Glomerular endothelial cell (primary cell): ENCODE measurements at regions not wholly inside any gene's neighbourhood (a gene's known extent, or its start where the extent isn't known, plus 50 kb on each side); places are given as distances from the start of the nearest gene placed in this dataset.
"Not testable (repeated sequence)": the region's sequence is repeated elsewhere in the genome, so short reads cannot be mapped to it uniquely, and the experiment has no call there.

Experiments
- DNase-seq: peaks from one replicate; pipeline ENCODE4 v3.0.0-alpha.2; 2011; ENCODE audit warnings: low read depth, low spot score; ENCODE audit errors: extremely low read depth

DNA sequence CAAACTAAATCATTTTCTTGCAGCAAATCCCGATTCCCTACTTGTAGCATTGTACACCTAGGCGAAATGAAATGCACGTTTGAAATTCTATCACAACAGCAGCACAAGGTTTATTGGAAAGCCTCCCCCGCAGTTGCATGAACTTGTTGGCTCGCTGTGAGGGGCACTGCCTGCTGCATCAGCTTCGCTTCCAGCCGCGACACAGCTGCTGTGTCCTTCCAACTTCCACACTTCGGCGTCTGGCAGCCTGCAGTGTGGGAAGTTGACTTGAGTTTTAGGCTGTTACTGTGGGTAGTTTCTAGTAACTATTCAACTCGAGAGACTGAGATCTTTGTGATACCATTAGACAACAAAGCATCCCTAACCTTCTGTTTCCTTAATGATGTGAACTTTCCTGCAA lies 315.8 kb upstream of the TPK1 start:
- DNase-seq, result no peak

DNA sequence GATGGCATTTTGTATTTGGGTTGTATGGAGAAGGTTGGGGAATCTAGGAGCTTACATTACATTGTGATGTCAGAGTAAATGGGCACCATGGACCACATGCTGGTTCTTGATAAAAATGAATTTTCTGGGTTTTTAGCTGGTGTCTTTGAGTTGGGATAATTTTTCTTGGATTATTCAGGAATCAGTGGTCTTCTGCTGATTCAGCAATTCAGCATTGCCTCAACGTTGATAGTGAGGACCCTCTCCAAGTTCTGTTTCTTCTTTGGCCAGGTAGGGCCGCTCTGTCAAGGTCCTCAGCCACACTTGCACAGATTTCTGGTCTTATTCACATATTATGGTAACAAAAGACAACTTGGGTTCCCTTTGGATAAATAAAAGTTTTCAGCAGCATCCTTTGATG lies 312.0 kb upstream of the TPK1 start:
- no peak for DNase-seq

DNA sequence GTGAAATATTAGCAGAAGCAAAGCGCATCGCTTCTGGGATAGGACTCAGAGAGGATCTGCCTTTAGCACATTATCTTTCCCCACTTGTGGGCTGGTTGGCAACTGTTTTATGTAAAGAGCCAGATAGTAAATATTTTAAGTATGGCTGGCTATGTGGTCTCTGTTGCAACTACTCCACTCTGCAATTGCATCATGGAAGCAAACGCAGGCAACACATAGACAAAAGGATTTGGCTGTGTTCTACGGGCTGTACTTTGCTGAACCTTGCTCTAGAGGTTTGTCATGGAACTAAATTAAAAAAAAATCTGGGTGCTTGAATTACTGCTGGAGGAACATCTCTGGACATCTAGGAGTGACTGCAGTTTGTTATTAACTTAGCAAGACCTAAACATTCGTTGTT lies 307.8 kb upstream of the TPK1 start:
- DNase-seq, result no peak

DNA sequence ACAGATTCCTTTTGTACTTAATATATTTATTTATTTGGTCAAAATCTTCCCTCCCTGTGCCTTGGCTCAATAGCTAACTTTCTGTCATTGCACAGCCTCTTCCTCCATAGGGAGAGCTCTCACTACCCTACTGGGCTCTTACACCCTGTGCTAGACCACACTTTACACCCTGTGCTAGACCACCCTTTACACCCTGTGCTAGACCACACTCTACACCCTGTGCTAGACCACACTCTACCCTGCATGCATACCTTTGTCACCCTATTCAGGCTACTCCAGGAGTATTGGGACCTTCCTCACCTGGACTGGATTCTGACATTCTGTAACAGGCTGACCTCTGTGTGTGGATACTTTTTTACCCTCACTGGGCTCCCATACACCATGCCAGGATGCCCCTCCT lies 298.5 kb upstream of the TPK1 start:
- no peak for DNase-seq

DNA sequence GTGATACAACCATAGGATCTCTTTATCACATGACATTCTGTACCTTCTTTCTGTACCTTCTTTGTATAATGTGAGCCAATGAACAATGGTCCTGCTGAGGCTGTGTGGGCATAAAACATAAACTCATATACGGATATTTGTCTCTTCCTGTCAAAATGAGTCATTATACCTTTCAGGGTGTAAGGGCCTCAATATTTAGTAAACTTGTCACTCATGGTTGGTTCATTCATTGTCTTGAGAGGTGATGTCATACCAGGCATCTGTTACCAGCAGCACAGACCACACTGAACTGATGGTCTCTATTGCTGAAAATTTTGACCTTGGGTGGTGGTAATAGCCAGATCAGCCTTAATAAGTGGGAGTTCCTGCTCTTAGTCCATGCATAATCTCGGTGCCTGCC lies 287.6 kb upstream of the TPK1 start:
- no peak for DNase-seq

DNA sequence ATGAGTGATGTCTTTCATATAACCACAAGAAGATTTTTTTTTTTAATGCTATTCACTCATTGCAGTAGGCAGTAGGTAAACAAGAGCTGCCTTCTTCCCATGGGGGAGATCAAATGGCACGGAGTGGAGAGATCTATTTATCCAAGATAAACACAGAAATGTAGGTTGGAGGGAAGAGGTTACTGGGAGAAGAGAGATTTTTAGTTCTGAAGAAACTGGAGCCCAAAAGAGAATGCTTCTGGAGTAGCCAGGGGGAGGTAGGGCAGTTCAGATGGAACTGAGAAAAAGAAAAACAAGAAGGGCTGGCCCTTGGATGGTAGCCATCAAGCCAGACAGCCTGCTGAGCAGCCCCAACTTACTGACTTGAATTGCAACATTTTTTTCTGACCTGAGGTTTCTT lies 270.1 kb upstream of the TPK1 start:
- DNase-seq, result no peak

DNA sequence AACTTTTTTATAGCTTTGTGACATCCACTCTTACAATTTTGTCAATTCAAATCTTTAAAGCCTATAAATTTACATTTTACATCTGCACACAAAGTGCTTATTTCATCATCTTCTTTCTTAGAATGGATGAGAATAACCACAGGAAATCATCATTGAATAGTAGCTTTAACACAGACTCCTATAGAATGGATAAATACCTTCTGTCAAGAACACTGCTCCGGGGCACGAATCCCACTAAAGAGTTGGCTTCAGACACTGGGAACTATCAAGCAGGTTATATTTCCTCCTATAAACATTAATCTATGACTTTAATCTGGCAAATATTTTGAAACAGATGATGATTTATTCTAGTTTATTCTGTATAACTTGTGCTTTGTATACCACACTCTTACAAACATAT lies 269.7 kb upstream of the TPK1 start:
- DNase-seq, result no peak

DNA sequence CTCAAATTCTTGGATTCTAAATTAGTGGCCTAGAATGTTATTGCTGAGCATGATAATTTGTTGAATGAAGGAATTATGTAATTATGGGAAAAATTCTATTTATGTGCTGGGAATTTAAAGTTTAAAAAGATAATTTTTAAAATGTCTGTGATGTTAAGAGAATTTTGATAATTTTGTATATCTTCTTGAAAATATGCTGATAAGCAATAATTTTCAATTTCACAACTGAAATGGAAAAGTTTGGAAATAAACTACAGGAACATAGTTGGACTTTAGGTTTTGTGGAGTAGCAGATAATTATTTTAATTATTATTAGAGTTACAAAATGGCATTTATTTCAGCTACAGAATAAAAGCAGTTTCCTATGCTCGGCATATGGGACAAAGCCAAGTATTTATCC lies 268.5 kb upstream of the TPK1 start:
- DNase-seq, result no peak

DNA sequence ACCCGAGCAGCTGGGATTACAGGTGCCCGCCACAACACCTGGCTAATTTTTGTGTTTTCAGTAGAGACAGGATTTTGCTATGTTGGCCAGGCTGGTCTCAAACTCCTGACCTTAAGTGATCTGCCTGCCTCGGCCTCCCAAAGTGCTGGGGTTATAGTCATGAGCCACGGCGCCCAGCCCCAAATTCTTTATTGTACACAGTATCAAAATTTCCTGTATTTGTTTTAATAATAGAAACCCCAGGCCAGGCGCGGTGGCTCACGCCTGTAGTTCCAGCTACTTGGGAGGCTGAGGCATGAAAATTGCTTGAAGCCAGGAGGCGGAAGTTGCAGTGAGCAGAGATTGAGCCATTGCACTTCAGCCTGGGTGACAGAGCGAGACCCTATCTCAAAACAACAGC lies 266.3 kb upstream of the TPK1 start:
- DNase-seq, result not testable (repeated sequence)

DNA sequence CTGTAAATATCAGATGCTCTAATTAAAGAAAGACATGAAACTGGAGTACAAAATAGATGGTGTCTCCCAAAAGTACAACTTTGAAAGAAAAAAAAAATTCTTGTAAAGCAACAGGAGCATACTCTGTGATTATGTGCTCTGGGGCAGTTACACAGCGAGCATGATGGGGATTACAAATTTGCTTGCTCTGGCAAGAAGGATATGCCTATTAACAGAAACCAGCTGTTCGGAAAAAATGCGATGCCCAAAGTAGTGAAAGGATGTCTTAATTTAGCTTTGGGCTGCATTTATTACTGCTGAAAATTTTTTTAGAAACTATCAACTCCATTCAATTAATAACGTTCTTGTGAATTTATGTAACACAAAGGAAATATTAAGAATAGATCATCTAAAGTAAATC lies 256.9 kb upstream of the TPK1 start:
- no peak for DNase-seq

DNA sequence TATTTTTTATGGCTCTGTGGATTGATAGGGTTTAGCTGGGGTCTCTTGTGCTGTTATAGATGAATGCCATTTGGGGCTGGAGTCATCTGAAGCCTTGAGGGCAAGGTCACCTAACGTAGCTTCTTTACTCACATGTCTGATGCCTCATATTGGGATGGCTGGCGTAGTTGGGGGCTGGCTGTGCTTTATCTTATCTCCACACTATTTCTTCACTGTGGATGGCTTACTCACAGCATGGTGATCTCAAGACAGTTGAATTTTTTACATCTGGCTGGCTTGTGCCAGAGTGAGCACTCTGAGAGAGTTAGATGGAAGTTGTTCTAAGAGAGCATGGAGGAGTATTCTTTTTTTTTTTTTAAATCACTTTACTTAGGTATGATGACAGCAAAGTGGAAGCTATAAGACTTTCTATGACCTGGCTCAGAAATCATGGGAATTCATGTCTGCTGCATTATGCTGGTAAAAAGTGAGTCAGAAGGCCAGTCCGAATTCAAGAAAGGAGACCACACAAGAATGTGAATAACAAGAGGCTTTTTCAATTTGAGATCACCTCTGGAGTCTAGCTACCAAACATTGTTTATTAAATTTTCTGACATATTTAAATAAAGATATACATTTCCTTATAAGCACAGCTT lies 252.4 kb upstream of the TPK1 start:
- DNase-seq, result no peak

DNA sequence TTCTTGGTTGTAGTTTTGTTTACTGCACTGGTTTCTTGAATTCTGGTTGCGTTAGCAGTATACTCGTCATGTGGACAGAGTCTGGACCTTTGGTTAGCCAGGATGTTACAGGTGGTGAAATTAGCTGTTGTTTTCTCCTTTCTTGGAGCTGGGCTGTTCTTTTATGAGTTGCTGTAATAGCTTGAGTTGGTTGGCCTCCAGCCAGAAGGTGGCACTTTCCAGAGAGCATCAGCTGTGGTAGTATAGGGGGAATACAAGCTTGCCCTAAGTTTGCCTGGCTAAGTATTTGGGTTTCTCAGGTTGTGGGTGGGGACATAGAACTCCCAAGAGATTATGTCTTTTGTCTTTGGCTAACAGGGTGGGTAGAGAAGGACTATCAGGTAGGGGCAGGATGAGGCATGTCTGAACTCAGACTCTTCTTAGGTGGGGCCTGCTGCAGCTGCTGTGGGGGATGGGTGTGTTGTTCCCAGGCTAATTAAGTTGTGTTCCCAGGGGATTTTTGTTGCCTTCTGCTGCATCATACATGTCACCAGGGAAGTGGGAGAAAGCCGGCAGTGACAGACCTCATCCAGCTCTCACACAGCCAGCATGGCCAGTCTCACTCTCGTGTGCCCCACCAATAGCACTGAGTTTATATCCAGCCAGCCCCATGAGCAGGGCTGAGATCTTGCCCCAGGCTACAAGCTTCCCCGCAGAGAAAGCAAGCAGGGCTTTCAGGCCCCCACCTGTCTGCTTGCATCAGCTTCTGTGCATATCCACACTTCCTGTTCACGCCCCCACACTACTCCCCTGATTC lies 246.7 kb upstream of the TPK1 start:
- DNase-seq, result no peak

DNA sequence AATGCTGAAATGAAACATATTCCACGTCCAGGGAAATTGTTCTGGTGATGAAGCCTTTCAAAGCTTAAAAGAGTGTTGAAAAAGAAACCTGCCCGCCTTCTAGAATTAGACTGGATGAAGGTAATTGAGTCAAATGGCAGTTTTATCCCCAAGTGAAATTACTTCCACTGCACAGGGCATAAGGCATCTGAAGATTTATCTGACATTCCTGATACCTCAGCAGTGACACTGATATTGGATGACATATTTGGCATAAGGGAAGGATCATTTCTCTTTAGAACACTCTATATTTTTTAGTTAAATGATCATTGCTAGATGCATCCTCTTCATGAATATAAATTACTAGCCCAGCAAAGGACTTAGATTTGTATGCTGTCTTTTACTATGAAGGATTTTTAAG lies 229.6 kb upstream of the TPK1 start:
- no peak for DNase-seq

DNA sequence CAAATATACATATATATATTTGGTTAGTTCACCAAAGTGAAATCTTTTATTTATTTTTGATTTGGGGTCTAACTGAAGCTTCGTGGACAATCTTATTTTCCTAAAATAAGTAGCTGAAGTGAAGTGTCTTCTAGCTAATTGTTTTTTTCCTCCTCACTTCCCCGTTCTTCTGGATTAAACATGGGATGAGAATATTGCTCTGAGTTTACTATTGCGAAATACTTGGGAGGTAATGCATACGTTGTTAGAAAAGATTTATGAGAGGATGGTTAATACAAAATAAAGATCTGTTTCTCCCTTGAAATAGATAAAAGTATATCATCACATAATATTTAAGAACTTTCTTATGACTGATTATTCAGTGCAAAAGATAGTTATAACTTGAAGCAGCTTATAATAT lies 228.3 kb upstream of the TPK1 start:
- no peak for DNase-seq

DNA sequence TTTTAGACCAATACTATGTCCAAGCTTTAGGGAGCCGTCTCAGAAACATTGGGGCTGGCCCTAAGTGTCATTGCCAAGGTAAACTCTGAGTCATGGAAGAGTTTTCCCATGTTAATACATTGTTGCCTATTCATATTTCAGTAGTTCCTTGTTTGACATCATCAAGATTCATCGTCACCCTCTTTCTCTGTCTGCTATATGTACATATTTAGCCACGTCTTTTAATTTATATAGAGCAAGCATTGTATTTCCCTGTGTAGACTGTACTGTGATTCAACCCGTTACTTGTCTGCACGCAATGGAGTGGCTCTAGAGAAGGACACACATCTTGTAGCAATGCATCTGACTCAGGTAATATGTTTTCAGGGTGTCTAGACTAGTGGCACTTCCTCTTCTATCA lies 217.9 kb upstream of the TPK1 start:
- DNase-seq, result no peak

DNA sequence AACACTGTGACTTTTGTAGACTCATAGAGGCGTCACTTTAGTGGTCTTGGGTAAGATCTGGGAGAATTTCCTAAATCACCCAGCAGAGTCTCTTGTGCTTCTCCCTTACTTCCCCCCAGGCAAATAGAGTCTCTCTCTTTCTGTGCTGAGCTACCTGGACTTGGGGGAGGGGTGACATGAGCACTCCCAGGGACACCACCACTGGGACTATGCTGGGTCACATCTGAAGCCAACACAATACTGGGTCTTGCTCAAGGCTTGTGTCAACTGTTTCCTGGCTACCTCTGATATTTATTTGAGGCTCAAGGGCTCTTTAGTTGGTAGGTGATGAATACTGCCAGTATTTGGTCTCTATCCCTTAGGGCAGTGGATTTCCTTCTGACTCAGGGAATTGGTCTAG lies 214.6 kb upstream of the TPK1 start:
- no peak for DNase-seq

DNA sequence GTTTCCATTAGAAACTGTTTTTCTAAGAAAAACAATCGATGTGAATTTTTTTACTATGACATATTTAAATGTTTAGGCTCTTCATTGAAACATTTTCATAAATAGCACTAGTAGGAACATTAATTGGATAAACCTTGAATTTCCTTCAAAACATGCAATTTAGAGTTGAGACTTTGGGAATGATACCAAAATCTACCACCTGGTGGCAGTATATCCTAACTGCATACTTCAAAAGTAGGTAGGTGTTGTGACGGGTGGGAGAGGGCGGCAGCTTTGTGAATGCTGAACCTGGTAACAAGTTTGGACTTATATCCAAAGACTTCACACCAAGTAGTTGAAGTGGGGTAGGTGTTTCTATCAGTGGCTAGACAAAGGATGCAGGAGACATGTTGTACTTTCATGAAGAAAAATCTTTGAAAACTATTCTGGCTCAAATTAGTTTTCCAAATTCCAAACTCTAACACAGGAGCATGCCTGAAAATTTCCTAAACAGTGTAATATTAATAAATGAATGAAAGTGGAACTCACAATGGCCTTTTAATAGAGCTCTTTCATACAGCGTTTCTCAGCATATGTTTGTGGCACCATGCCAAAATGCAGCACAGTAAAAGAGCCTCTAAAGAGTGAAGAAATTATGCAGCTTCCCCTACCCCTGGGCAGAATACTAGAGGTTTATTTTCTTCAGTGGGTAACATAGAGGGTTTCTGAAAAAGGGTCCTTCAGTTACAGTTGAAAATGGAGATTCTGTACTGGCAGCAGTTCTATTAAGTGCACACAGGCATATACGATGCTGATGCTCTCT lies 201.0 kb upstream of the TPK1 start:
- DNase-seq, result peak; percentile 29

DNA sequence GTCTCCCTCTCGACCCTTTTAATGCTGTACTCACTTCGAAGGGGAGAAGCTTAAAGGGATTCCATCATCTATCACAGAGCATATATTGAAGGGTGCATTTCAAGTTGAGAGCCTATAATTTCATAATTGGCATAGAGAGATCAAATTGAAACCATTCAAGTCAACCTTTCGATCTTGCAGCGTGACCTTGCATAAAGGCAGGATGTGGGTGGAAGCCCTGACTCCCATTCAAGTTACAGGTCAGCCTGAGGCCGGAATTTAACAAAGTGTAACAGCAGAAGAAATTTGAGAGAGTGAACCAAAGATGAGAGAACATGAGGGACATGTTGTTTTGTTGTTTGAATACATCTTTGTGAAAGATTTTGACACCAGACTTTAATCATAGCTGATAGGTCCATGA lies 195.3 kb upstream of the TPK1 start:
- DNase-seq, result no peak

DNA sequence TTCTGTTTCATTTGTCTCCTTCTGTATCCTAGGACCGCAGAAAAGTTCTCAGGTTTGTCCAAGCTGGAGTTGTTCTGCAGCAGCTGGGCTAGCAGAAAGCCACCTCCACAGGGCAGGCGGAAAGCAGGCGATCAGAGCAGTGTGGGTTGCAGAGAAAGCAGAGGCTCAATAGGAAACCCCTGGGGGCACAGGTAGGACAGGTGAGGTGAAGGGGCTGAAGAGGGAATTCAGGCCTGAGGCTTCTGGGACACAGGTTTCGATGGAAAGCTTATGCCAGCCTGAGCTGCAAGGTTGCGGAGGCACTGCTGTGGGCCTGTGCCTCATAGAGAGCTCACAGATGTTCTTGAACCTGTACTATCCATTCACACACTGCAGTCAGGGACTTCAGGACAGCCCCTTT lies 194.9 kb upstream of the TPK1 start:
- DNase-seq, result no peak

DNA sequence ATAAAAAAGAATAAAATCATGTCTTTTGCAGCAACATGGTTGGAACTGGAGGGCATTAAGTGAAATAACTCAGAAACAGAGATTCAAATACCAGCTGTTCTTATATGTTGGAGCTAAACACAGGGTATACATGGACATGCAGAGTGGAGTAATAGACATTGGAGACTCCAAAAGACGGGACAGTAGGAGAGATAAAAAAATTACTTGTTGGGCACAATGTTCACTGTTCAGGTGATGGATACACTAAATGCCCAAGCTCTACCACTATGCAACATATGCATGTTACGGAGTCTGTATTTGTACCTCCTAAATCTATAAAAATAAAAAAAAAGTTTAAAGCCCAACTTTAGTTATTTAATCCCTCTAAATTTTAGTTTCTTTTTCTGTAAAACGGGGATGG lies 184.6 kb upstream of the TPK1 start:
- no peak for DNase-seq

DNA sequence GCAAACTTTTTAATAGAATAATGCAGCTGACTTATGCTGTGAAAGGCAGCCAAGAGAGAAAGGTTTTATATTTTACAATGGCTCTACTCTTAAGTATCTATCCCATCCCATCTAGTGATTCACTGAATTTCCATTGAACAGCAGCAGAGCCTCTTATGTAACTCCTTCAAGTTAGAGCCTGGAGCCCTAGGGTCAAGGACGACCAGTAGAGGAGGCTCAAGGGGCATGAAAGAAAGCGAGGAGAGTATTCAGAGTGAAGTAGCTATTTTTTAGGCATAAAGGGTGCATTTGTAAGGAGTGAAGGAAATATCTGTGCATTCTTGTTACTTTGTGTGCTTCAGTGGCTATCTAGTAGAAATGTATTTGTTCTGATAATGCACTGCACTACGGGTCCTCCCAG lies 180.2 kb upstream of the TPK1 start:
- no peak for DNase-seq

DNA sequence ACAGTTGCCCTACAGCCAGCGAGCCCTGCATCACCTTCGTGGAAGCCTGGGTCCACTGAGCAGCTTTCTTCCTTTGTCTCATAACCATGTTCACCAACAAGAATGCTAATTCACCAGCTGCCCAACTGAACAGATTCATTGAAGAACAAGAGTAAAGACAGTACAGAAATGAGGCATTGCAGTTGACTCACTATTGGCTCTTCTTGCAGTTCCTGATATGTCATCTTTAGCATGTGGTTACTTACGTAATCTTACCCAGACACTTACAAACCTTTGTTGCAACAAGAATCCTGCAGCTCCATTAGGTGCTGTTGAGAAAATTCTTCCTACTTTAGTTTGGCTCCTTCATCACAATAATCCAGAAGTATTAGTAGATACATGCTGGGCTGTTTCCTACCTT lies 174.0 kb upstream of the TPK1 start:
- no peak for DNase-seq
